H1 (cell line): ENCODE measurements at regions not wholly inside any gene's neighbourhood (a gene's known extent, or its start where the extent isn't known, plus 50 kb on each side); places are given as distances from the start of the nearest gene placed in this dataset.

Source experiments
- CTBP2 ChIP-seq: IDR thresholded peaks from 2 replicates; pipeline ENCODE4 v1.7.0; 2011; ENCODE audit warnings: borderline replicate concordance, mild to moderate bottlenecking, moderate library complexity, mixed read lengths, low read length; ENCODE audit not compliant: insufficient read depth, insufficient read length
- RXRA ChIP-seq: IDR thresholded peaks from 2 replicates; pipeline ENCODE4 v1.6.1; 2011; ENCODE audit warnings: low read depth, mild to moderate bottlenecking, low read length, moderate library complexity; ENCODE audit not compliant: insufficient read depth
- SAP30 ChIP-seq: fragments of 300-600 bp; sonication (generic); IDR thresholded peaks from 2 replicates; pipeline ENCODE4 v1.7.1; 2012; ENCODE audit warnings: low read length, moderate library complexity, mild to moderate bottlenecking, inconsistent platforms; ENCODE audit not compliant: insufficient read depth, insufficient replicate concordance
- SIRT6 ChIP-seq: IDR thresholded peaks from one replicate; pipeline ENCODE4 v1.7.1; 2012; ENCODE audit warnings: low read length, inconsistent platforms
- TEAD4 ChIP-seq: IDR thresholded peaks from 2 replicates; pipeline ENCODE4 v1.6.1; 2012; ENCODE audit warnings: low read depth, low read length, inconsistent platforms, mixed read lengths

DNA sequence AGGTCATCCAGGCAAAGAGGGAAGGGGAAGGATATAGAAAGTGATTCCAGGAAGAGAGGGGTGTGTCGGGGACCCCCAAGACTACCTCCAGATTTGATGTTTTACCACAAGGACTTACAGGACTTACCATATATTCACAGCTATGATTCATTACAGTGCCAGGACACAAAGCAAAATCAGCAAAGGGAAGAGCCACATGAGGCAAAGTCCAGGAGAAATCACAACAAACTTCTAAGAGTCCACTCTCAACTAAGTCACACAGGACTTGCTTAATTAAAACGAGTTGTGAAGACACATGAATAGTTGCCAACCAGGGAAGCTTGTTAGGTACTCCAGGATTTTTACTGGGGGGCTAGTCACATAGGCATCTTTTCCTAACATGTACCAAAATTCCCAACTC, 217.3 kb downstream of the TTLL7 start (continued):
- TF ChIP-seq SAP30, result no peak
- no peak for TF ChIP-seq RXRA
- TF ChIP-seq TEAD4, result no peak
- TF ChIP-seq CTBP2, result no peak
- TF ChIP-seq SIRT6, result no peak
- TF ChIP-seq, all 59 proteins: peak for 0
